HG02870 (cell line): ENCODE measurements at regions not wholly inside any gene's neighbourhood (a gene's known extent, or its start where the extent isn't known, plus 50 kb on each side); places are given as distances from the start of the nearest gene placed in this dataset.
A peak's percentile ranks its signal among the peaks of the same experiment; 100 is the strongest.
"Not testable (repeated sequence)": the region's sequence is repeated elsewhere in the genome, so short reads cannot be mapped to it uniquely, and the experiment has no call there.

Experiments used
- ATAC-seq: cut with Tn5 transposase; IDR thresholded peaks from one replicate; pipeline ENCODE4 v1.9.1; 2021; ENCODE audit warnings: mild to moderate bottlenecking, moderate library complexity; ENCODE audit not compliant: unreplicated experiment

DNA sequence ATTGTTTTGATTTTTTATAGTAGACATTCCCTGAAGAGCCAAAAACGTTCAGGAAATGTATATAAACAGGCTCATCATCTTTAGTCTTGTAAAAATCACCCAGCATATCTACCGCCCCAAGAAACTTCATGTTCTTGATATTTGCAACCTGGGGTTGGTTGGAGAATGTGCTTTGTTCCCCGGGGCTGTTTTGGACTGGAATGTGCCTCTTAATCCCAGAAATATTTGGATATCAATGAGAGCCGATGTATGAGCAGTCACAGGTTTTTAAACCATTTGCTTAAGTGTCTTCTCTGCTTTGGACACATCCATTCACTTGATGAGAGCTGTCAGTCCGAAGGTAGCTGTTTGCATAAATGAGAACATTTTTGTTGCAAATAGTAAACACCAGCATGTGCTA lies 449.7 kb downstream of the PCDH7 start:
- no peak for ATAC-seq

DNA sequence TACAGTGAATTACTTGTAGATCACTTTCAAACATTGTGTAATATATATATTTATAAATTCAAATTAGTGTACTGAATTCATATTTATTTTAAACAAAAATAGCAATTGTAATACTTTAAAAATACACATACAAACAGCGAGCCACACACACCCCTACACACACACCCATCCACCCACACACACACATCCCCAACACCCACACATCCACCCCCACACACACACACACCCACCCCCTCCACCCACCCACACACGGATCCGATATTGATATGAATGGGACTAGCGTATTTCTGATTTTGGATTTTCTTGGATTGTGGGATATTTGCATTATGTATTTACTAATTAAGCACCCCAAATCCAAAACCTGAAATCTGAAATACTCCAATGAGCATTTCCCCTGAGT lies 451.2 kb downstream of the PCDH7 start:
- no peak for ATAC-seq

GRCh38 chr4:31175242-31175910 lies 455.2 kb downstream of the PCDH7 start:
- ATAC-seq: no peak

DNA sequence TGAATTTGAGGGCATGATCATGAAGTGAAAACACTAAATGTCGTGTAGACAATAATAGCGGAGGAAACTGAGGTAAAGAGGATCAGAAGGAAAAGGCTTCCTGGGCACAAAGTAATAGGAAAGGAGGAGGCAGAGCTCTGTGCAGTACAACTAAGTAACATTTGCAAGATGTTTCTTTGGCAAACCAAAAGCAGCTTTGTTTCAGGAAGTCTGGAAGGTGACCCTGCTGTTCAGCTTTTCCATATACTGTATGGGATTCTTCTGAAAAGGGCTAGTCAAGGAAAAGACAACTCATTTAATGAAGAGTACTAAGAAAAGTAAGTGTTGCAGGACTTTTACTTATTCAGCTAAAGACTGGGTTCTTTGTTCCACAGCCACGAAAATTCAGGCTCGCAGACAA lies 463.1 kb downstream of the PCDH7 start:
- no peak for ATAC-seq

- ATAC-seq: no peak
These were observed 464.9 kb downstream of the PCDH7 start for GRCh38 chr4:31185014-31185585.

DNA sequence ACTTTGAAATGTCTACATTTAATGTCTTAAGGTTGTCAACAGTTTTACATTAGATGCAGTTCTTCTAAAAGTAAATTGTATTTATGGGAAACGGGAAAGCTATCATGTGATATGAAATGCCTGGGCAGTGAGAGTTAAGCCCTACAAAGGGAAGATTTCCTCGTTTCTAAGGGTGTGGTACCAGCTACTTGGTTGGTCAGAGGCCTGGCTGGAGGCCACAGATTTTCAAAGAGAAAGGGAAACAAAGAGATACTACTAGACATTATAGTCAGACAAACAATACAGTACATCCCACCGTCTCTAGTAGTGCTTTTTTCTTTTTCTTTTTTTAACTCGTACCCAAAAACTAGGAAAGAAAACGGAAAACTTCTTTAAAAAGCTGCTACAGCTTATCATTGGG lies 467.8 kb downstream of the PCDH7 start:
- no peak for ATAC-seq

DNA sequence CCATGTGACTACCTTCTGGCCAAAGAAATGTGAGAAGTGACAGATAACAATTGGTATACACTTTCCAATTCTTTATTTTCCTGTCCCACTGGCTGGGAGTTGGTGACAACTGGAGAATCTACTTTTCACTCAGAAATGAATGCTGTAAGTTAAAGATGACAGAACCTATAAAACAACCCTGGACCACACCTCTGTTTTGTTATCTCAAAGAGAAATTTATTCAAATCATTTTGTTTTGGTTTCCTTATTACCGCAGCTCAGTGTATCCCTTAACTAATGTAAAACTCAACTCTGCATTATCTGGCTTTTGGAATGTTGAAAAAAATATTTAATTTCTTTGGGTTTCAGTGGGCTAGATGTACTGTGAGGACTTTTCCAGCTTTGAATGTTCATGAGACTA lies 469.8 kb downstream of the PCDH7 start:
- ATAC-seq: no peak

GRCh38 chr4:31190671-31191070 lies 470.5 kb downstream of the PCDH7 start:
- ATAC-seq: no peak

DNA sequence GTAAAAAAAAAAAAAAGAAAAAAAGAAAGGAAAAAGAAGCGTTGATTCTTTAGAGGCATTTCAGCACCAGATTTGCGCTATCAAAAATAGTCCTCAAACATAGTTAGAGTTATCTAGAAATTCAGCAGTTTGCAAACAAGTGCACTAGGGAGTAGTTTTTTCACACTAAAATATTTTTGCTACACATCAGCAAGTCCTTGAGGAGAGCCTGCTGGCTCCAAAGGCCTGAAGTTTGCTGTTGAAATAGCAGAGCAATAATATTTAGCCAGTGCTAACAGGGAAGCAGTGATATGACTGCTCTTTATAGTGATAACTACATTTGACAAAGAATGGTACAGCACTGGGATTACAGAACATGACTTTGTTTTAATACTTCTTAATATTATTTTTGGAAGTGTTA lies 472.2 kb downstream of the PCDH7 start:
- no peak for ATAC-seq

GRCh38 chr4:31193521-31193920 lies 473.4 kb downstream of the PCDH7 start:
- no peak for ATAC-seq

- ATAC-seq: no peak
These were observed 474.7 kb downstream of the PCDH7 start for GRCh38 chr4:31194823-31195222.

- no peak for ATAC-seq
These were observed 479.5 kb downstream of the PCDH7 start for GRCh38 chr4:31199644-31200043.

- not testable (repeated sequence) for ATAC-seq
These were observed 481.9 kb downstream of the PCDH7 start for GRCh38 chr4:31202054-31202453.

DNA sequence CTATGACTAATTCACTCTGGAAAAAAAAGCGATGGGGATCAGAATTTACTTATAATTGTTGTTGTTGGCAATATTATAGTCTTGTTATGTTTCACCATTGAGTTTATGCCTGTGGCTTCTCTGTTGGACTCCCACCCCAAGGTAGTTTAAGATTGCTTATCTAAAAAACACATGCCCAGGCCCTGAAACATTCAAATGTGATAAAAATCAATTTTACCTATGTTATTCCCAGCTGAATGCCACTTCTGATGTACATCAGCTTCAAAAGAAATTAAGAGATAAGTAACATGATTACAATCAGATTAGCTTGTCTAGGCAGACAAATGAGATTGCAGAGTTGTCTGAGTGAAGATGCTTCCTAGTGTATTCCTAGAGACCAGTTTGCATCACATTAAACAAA lies 484.7 kb downstream of the PCDH7 start:
- no peak for ATAC-seq

- no peak for ATAC-seq
These were observed 500.8 kb downstream of the PCDH7 start for GRCh38 chr4:31220921-31221320.

DNA sequence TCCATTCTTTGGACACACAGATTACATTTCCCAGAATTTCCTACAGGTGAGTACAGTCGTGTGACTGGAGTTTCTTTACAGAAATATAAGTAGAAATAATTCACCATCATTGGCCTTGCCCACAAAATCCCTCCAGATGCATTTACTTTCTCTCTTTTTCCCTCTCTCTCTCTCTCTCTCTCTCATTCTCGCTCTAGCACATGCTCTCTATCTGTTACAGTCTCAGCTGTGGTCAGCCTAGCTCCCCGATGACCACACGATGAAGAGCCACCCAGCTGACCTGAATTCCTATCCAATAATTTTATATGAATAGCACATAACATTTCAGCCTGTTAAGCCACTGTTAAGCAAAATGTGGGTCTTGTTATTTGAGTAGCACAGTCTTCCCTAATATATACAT lies 507.9 kb downstream of the PCDH7 start:
- no peak for ATAC-seq

DNA sequence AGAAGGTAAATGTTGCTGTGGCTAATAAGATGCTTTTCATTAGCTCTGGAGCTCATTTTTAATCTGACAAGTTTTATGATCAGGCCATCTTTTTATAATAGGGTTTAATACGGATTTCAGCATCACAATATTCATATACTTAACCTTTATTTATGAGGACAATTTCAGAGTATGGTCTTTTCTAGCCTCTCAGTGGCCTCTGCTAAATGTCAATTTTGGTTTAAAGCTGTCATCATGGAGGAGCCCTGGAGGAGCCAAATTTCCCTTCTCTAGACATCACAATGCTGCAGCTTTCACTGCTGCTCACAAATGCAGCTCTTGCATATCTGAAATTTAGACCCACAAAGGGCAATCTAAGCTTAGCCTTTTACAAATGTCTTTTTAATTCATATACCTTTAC lies 510.4 kb downstream of the PCDH7 start:
- ATAC-seq: no peak

DNA sequence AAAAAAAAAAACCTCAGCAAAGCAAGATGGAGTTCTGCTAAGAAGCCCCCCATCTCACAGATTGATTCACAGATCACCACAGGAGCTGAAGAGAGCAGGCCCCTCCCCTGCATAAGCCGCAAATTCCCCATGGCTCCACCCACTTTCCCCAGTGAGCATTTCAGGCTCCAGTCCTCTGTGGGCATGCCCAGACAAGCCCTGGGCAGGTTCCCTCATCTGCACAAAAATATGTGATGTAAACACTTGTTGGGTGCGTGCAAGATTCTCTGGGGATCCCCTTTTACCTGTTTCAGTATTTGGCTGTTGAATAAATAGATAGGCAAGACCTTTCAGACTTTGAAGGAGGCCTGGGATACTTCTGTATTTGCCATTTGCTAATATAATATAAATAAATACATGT lies 514.3 kb downstream of the PCDH7 start:
- peak; percentile 78 for ATAC-seq

DNA sequence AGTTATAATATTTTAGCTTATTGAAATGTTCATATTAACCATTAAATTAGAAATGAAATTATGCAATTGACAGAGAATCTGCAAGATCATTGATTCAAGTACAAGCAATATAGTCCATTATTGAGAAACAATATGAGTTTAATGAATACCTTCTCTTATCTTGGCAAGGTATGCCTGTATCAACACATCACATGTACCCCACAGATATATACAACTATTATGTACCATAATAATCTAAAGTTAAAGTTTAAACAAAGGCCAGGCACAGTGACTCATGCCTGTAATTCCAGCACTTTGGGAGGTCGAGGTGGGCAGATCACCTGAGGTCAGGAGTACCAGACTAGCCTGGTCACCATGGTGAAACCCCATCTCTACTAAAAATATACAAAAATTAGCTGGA lies 514.7 kb downstream of the PCDH7 start:
- ATAC-seq: no peak

GRCh38 chr4:31236020-31236638 lies 516.0 kb downstream of the PCDH7 start:
- ATAC-seq: no peak

DNA sequence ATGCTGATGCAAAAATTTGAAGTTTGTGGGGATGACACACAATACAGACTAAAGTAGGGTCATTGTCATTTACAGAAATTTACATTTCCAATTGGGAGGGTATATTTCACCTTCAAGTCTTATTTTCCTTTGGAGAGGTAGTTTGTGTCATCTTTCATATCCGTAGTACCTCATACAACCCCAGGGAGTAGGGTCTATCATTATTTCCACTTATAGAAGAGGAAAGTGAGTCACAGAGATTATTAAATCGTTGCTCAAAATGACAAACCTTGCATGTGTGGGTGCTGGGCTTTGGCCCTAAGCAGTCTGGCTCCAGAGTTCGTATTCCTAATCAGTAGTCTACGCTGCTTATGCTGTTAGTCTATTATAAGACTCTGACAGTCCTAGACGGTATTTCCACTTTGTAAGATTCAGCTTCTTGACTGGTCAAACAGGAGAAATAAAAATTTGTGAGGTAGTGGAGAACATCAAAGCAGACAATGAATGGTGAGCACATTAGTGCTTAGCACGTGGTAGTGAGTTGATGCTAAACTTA lies 516.5 kb downstream of the PCDH7 start:
- no peak for ATAC-seq

DNA sequence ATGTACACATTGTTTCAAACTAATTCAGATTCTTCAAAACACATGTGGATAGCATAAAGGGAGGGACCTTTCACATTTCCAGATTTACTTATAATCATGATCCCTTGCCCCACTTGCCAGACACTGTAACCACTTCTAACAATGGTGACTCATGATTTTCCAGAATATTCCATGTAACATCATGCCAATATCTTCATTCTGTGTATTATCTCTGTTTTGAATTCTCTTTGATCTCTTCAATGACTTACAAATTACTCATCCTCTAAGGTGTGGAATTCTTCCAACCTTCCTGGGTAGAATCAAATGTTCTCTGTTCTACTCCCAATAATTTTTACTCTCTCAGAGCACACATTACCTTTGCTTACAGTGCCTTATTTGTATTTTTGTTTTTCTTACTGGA lies 517.1 kb downstream of the PCDH7 start:
- no peak for ATAC-seq
